ENCODE measurements at regions not wholly inside any gene's neighbourhood (a gene's known extent, or its start where the extent isn't known, plus 50 kb on each side); places are given as distances from the start of the nearest gene placed in this dataset.

GRCh38 chr11:71148716-71149115 lies 103.7 kb downstream of the SHANK2 start:
- no peaks in the 10 kb centered on the region for H3K27me3 ChIP-seq (ENCODE audit: control insufficient read depth in 2 of 2, insufficient read depth in 2 of 2, low read length in 2 of 2)
- FAIRE-seq (no peak), DNase-seq (ENCODE audit: low read depth, low spot score) (no peak)
- no peak overlapping the region for H3K4me2 ChIP-seq (ENCODE audit: insufficient read depth, low read length)
- H2AFZ ChIP-seq (ENCODE audit: low read depth, low read length), result no peak overlapping the region
- no peaks in the 10 kb centered on the region for H3K79me2 ChIP-seq (ENCODE audit: control insufficient read depth, insufficient read depth, low read length)
- no peaks in the 10 kb centered on the region for H3K9me1 ChIP-seq (replicated peaks; ENCODE audit: control insufficient read depth, extremely low read depth, insufficient read depth, low read length)
- no peaks in the 10 kb centered on the region for H3K36me3 ChIP-seq (ENCODE audit: control insufficient read depth in 2 of 2, extremely low read depth in 1 of 2, insufficient read depth in 2 of 2, low read length in 2 of 2)
- no TSS peak for BruUV-seq (replicated peaks)
- H3K9me3 ChIP-seq (replicated peaks; ENCODE audit: control insufficient read depth, insufficient read depth, low read length), result peaks cover 3% of the 10 kb centered on the region
- POLR2A ChIA-PET, result no interaction called here
- CTCF ChIA-PET, result no interaction called here
- no peaks in the 10 kb centered on the region for H4K20me1 ChIP-seq (replicated peaks; ENCODE audit: control insufficient read depth, extremely low read depth, insufficient read depth, low read length)
- dilution Hi-C loops (cut with MboI; ENCODE audit: extremely low pct_ligation_motif_present, low sequenced_read_pairs) (no loop called here), intact Hi-C loops (cut with micrococcal nuclease) (no loop called here)
- TF ChIP-seq CTCF (IDR thresholded peaks at IDR 0.05; ENCODE audit: extremely low read depth in 1 of 2, insufficient read depth in 1 of 2, low read depth in 1 of 2, low read length in 2 of 2) (no peak), FOS (IDR thresholded peaks at IDR 0.05; ENCODE audit: borderline replicate concordance, insufficient read depth, low read length) (no peak), MYC (IDR thresholded peaks at IDR 0.05; ENCODE audit: low read depth, low read length) (no peak), POLR2AphosphoS5 (IDR thresholded peaks at IDR 0.05; ENCODE audit: insufficient read depth, low read depth, low read length) (no peak), POLR2A (IDR thresholded peaks at IDR 0.05; ENCODE audit: low read depth, low read length) (no peak), EZH2 (IDR thresholded peaks at IDR 0.05; ENCODE audit: borderline replicate concordance, low read depth, low read length, severe bottlenecking) (no peak), JUN (IDR thresholded peaks at IDR 0.05; ENCODE audit: borderline replicate concordance, insufficient read depth, insufficient read length, low read depth) (no peak), GATA2 (IDR thresholded peaks at IDR 0.05; ENCODE audit: insufficient read depth, insufficient read length, low read depth, low read length) (no peak), MAX (IDR thresholded peaks at IDR 0.05; ENCODE audit: insufficient read depth, insufficient read length) (no peak)
- H3K27ac ChIP-seq (ENCODE audit: insufficient read depth, low read depth, low read length), result no peak overlapping the region
- no peaks in the 10 kb centered on the region for H3K4me1 ChIP-seq (ENCODE audit: control insufficient read depth, extremely low read depth, insufficient read depth, low read length)
- H3K9ac ChIP-seq (replicated peaks; ENCODE audit: extremely low read depth, insufficient read depth, low read length), result no peak overlapping the region
- H3K4me3 ChIP-seq (replicated peaks in 1 of 3; ENCODE audit: insufficient read depth in 1 of 3, low read depth in 1 of 3, low read length in 3 of 3), result no peak overlapping the region

All from endothelial cell of umbilical vein (primary cell).